ENCODE measurements at regions not wholly inside any gene's neighbourhood (a gene's known extent, or its start where the extent isn't known, plus 50 kb on each side); places are given as distances from the start of the nearest gene placed in this dataset.

- intact Hi-C loops (cut with DNase I): no loop called here
- ATAC-seq (no peak), DNase-seq (no peak)
- Histone ChIP-seq H3K27me3 (no peaks in the 10 kb centered on the region), H3K27ac (no peak overlapping the region), H3K36me3 (no peaks in the 10 kb centered on the region), H3K4me3 (no peak overlapping the region), H3K9me3 (no peaks in the 10 kb centered on the region), H3K4me1 (no peaks in the 10 kb centered on the region)
- TF ChIP-seq CTCF (IDR thresholded peaks at IDR 0.05): no peak
Observed at GRCh38 chr9:8205576-8205975, 406.0 kb upstream of the DMAC1 start.

DNA sequence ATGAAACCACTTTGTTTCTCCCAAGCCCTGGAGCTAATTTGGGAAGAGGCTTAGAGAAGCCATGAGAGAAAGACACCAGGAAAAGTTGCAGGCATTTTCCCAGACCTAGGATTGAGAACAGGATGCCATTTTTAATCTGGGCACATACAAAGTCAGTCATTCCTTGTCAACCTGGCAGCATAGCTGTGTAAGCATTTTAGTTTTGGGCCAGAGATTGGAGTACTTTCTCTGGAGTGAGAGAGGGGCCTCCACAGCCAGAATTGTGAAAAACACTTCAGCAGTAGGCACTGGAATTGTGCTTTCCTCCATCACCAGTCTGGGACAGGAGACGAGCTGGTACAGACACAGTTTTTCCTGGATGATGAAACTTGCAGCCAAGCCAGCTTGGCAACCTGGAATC is 390.3 kb upstream of the DMAC1 start:
- no peak for ATAC-seq
- intact Hi-C loops (cut with DNase I): no loop called here
- Histone ChIP-seq H3K27ac (no peak overlapping the region), H3K27me3 (no peaks in the 10 kb centered on the region), H3K9me3 (peaks cover 0 to 32% (median 19%) of the 10 kb centered on the region in 11 donors), H3K4me1 (no peaks in the 10 kb centered on the region), H3K36me3 (no peaks in the 10 kb centered on the region), H3K4me3 (no peak overlapping the region)
- no peak for TF ChIP-seq CTCF (IDR thresholded peaks at IDR 0.05)
- DNase-seq: no peak
- 78 to 88% methylated on average over 1 of the region's 1 CpG for WGBS, 2 donors

- Histone ChIP-seq H3K36me3 (no peaks in the 10 kb centered on the region), H3K4me3 (no peak overlapping the region), H3K4me1 (no peaks in the 10 kb centered on the region), H3K27me3 (no peaks in the 10 kb centered on the region), H3K9me3 (peaks cover 0 to 28% (median 19%) of the 10 kb centered on the region in 11 donors), H3K27ac (no peak overlapping the region)
- ATAC-seq (no peak), DNase-seq (no peak)
- TF ChIP-seq CTCF (IDR thresholded peaks at IDR 0.05): no peak
- 68 to 72% methylated on average over 6 of the region's 6 CpGs for WGBS, 2 donors
- intact Hi-C loops (cut with DNase I): no loop called here
Observed at GRCh38 chr9:8188723-8189407, 389.3 kb upstream of the DMAC1 start.

DNA sequence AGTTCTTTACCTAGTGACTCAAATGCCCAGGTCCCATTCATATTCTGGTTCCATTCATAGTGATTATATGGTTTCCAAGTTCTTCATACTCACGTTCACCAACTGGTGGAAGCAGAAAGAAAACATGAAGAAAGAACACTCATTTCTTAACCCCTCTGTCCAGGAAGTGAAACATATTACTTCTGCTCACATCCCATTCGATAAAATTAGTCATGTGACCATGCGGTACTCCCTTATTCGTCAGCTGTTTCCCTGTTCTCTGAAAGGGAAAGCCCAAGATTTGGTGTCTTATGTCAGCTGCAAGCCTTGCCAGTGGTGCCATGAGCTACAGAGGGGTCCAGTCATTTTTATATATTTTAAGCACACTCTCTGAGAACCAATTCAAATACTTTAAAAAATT is 387.0 kb upstream of the DMAC1 start:
- no peak for TF ChIP-seq CTCF (IDR thresholded peaks at IDR 0.05)
- H3K36me3 ChIP-seq: no peaks in the 10 kb centered on the region
- no peak overlapping the region for H3K4me3 ChIP-seq
- 86 to 91% methylated on average over 4 of the region's 4 CpGs for WGBS, 2 donors
- intact Hi-C loops (cut with DNase I): no loop called here
- no peak overlapping the region for H3K27ac ChIP-seq
- H3K27me3 ChIP-seq: no peaks in the 10 kb centered on the region
- H3K9me3 ChIP-seq: peaks cover 0 to 10% (median 0%) of the 10 kb centered on the region in 11 donors
- no peaks in the 10 kb centered on the region for H3K4me1 ChIP-seq
- ATAC-seq: no peak
- DNase-seq: no peak
